ENCODE measurements at regions not wholly inside any gene's neighbourhood (a gene's known extent, or its start where the extent isn't known, plus 50 kb on each side); places are given as distances from the start of the nearest gene placed in this dataset.
"Not testable (repeated sequence)": the region's sequence is repeated elsewhere in the genome, so short reads cannot be mapped to it uniquely, and the experiment has no call there.

GRCh38 chr13:97539651-97540610 lies 106.0 kb downstream of the RAP2A start:
- Mint-ChIP-seq H3K36me3 (ENCODE audit: low read depth) (no peaks in the 10 kb centered on the region), H3K27ac (ENCODE audit: unreplicated experiment) (no peak overlapping the region), H3K4me1 (ENCODE audit: low read depth) (peaks cover 12% of the 10 kb centered on the region), H3K4me3 (ENCODE audit: unreplicated experiment) (no peak overlapping the region), H3K9me3 (ENCODE audit: low read depth) (no peaks in the 10 kb centered on the region), H3K27me3 (ENCODE audit: low read depth) (no peaks in the 10 kb centered on the region)
- DNase-seq (ENCODE audit: low spot score): no peak
- no peak for TF ChIP-seq CTCF (IDR thresholded peaks at IDR 0.05)

GRCh38 chr13:97540696-97541095 lies 106.7 kb downstream of the RAP2A start:
- H3K27ac Mint-ChIP-seq (ENCODE audit: unreplicated experiment): no peak overlapping the region
- no peak for TF ChIP-seq CTCF (IDR thresholded peaks at IDR 0.05)
- H3K9me3 Mint-ChIP-seq (ENCODE audit: low read depth): no peaks in the 10 kb centered on the region
- no peak for DNase-seq (ENCODE audit: low spot score)
- peaks cover 12% of the 10 kb centered on the region for H3K4me1 Mint-ChIP-seq (ENCODE audit: low read depth)
- no peaks in the 10 kb centered on the region for H3K27me3 Mint-ChIP-seq (ENCODE audit: low read depth)
- no peaks in the 10 kb centered on the region for H3K36me3 Mint-ChIP-seq (ENCODE audit: low read depth)
- no peak overlapping the region for H3K4me3 Mint-ChIP-seq (ENCODE audit: unreplicated experiment)

- H3K27ac Mint-ChIP-seq (ENCODE audit: unreplicated experiment): no peak overlapping the region
- no peak for TF ChIP-seq CTCF (IDR thresholded peaks at IDR 0.05)
- DNase-seq (ENCODE audit: low spot score): no peak
- H3K36me3 Mint-ChIP-seq (ENCODE audit: low read depth): no peaks in the 10 kb centered on the region
- H3K9me3 Mint-ChIP-seq (ENCODE audit: low read depth): no peaks in the 10 kb centered on the region
- H3K4me3 Mint-ChIP-seq (ENCODE audit: unreplicated experiment): no peak overlapping the region
- peaks cover 12% of the 10 kb centered on the region for H3K4me1 Mint-ChIP-seq (ENCODE audit: low read depth)
- no peaks in the 10 kb centered on the region for H3K27me3 Mint-ChIP-seq (ENCODE audit: low read depth)
These were observed 108.2 kb downstream of the RAP2A start for GRCh38 chr13:97542102-97542685.

GRCh38 chr13:97544031-97544765 lies 110.2 kb downstream of the RAP2A start:
- no peak for TF ChIP-seq CTCF (IDR thresholded peaks at IDR 0.05)
- Mint-ChIP-seq H3K27ac (ENCODE audit: unreplicated experiment) (no peak overlapping the region), H3K9me3 (ENCODE audit: low read depth) (no peaks in the 10 kb centered on the region), H3K36me3 (ENCODE audit: low read depth) (no peaks in the 10 kb centered on the region), H3K4me1 (ENCODE audit: low read depth) (peaks cover 15% of the 10 kb centered on the region), H3K27me3 (ENCODE audit: low read depth) (no peaks in the 10 kb centered on the region), H3K4me3 (ENCODE audit: unreplicated experiment) (no peak overlapping the region)
- DNase-seq (ENCODE audit: low spot score): no peak

- not testable (repeated sequence) for H3K9me3 Mint-ChIP-seq (ENCODE audit: low read depth)
These were observed 111.1 kb downstream of the RAP2A start for GRCh38 chr13:97544971-97545499.

More at GRCh38 chr13:97544971-97545499, 111.1 kb downstream of the RAP2A start:
- not testable (repeated sequence) for H3K36me3 Mint-ChIP-seq (ENCODE audit: low read depth); H3K27me3 Mint-ChIP-seq (ENCODE audit: low read depth); H3K27ac Mint-ChIP-seq (ENCODE audit: unreplicated experiment); DNase-seq (ENCODE audit: low spot score); H3K4me3 Mint-ChIP-seq (ENCODE audit: unreplicated experiment)
- peaks cover 15% of the 10 kb centered on the region for H3K4me1 Mint-ChIP-seq (ENCODE audit: low read depth)

Data from chondrocyte (in vitro differentiated cells).